Mucosa of descending colon (tissue), 3 donors: ENCODE measurements at regions not wholly inside any gene's neighbourhood (a gene's known extent, or its start where the extent isn't known, plus 50 kb on each side); places are given as distances from the start of the nearest gene placed in this dataset.

Source experiments
- ATAC-seq: fragments of 200-7000 bp; cut with Tn5 transposase; one replicate; pipeline ENCODE4 v1.9.1; 2020; ENCODE audit warnings: mild to moderate bottlenecking, moderate library complexity
- DNase-seq, 3 donors: peaks; one replicate each; pipeline ENCODE4 v3.0.0-alpha.2; 2020
- H3K36me3 ChIP-seq: fragments of 200-600 bp; one replicate; pipeline ENCODE4 v1.8.0; 2021; ENCODE audit warnings: low read depth, mild to moderate bottlenecking
- H3K4me1 ChIP-seq: fragments of 200-600 bp; one replicate; pipeline ENCODE4 v1.8.0; 2021; ENCODE audit warnings: low read depth, mild to moderate bottlenecking
- H3K4me3 ChIP-seq: fragments of 200-600 bp; one replicate; pipeline ENCODE4 v1.8.0; 2021; ENCODE audit warnings: mild to moderate bottlenecking
- H3K9me3 ChIP-seq: fragments of 200-600 bp; one replicate; pipeline ENCODE4 v1.8.0; 2021; ENCODE audit warnings: mild to moderate bottlenecking
- intact Hi-C, 2 donors: fragments of 100-400 bp; cut with DNase I in 1 of 2; cut with micrococcal nuclease in 1 of 2; formaldehyde crosslinking; loops; one replicate each; pipeline versions ENCODE4 v1.11.0 to v1.11.1; 2022; cut with DNase I, micrococcal nuclease
- TF ChIP-seq, protein P1 (sequence below): fragments of 200-600 bp; IDR thresholded peaks from one replicate; pipeline ENCODE4 v1.8.0; 2022; ENCODE audit warnings: antibody characterized with exemption, mild to moderate bottlenecking
- donor health status: DM: no; HTN: no; CAD: no; lungs with moderate emphysema.
- donor health status: DM: no; HTN: no; CAD: no.
- donor health status: DM: no; HTN: yes; CAD: no.

DNA sequence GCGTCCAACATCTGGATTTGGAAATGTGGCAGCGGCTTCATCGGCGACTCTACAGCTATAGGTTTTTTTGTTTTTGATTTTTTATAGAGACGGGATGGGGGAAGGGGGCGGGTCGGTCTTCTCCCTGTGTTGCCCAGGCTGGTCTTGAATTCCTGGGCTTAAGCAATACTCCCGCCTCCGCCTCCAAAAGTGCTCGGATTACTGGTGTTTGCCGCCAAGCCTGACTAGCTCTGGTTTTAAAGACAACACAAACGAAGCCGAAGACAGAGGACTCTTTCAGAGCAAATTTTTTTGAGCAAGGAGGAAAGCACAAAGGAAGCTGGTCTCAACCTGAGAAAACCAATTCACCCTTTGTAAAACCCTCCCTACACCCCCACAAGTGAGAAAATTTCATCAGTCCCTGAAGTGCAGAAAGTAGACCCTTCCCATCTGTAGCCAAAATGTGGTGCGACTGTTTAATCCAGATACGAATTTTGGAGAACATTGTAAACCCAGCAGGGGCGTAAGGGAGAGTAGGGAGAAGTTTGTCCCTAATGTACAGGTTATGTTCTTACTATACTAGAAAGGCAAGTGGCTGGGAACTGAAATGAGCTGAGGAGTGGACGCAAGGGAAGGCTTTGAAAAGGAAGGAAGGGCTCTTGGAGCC lies 185.9 kb downstream of the TRIM27 start:
- H3K4me1 ChIP-seq: no peaks in the 10 kb centered on the region
- H3K36me3 ChIP-seq: no peaks in the 10 kb centered on the region
- no peaks in the 10 kb centered on the region for H3K9me3 ChIP-seq
- H3K4me3 ChIP-seq: no peak overlapping the region
- TF ChIP-seq, protein P1, sequence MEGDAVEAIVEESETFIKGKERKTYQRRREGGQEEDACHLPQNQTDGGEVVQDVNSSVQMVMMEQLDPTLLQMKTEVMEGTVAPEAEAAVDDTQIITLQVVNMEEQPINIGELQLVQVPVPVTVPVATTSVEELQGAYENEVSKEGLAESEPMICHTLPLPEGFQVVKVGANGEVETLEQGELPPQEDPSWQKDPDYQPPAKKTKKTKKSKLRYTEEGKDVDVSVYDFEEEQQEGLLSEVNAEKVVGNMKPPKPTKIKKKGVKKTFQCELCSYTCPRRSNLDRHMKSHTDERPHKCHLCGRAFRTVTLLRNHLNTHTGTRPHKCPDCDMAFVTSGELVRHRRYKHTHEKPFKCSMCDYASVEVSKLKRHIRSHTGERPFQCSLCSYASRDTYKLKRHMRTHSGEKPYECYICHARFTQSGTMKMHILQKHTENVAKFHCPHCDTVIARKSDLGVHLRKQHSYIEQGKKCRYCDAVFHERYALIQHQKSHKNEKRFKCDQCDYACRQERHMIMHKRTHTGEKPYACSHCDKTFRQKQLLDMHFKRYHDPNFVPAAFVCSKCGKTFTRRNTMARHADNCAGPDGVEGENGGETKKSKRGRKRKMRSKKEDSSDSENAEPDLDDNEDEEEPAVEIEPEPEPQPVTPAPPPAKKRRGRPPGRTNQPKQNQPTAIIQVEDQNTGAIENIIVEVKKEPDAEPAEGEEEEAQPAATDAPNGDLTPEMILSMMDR: no peak
- DNase-seq: no peak
- intact Hi-C loops: no loop called here
- ATAC-seq: no peak

DNA sequence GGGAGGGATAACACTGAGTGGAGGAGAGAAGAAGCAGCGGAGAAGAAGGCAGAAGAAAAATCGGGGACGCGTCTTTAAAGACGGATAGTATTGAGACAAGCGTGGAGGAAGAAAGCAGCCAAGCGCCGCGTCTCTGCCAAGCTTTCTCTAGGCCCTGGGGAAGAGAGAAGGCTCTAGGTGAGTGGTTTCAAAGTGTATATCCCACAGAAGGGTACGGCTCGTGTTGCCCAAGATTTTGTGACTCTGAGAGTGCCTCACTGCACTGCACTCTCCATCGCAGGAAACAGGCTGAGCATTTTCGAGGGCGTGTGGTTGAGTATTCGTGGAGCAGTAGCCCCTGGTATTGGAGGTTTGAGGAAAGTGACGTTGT lies 185.4 kb downstream of the TRIM27 start:
- Histone ChIP-seq H3K4me1 (no peaks in the 10 kb centered on the region), H3K9me3 (no peaks in the 10 kb centered on the region), H3K4me3 (no peak overlapping the region), H3K36me3 (no peaks in the 10 kb centered on the region)
- intact Hi-C loops: no loop called here
- ATAC-seq: no peak
- TF ChIP-seq, protein P1: no peak
- DNase-seq: no peak

DNA sequence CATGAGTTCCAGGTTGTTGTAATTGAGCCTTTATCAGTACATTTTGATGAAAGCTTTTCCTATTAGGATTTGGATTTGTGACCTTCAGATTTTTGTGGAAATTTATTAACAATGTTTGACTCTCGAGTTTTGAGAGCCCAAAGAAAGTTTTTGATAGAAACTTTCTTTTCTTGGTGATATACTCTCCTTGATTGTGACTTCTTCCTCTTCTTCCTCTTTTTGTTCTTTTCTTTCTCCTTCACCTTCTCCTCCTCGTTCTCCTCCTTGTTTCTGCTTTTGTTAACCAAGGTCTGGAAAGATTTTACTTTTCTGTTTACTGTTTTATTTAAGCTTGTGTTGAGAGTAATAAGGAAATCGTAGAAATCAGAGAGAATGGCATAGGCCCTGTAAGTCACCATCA lies 182.4 kb downstream of the TRIM27 start:
- TF ChIP-seq, protein P1: no peak
- Histone ChIP-seq H3K4me3 (no peak overlapping the region), H3K36me3 (no peaks in the 10 kb centered on the region), H3K4me1 (no peaks in the 10 kb centered on the region), H3K9me3 (no peaks in the 10 kb centered on the region)
- ATAC-seq (no peak), DNase-seq (no peak)
- intact Hi-C loops: no loop called here

DNA sequence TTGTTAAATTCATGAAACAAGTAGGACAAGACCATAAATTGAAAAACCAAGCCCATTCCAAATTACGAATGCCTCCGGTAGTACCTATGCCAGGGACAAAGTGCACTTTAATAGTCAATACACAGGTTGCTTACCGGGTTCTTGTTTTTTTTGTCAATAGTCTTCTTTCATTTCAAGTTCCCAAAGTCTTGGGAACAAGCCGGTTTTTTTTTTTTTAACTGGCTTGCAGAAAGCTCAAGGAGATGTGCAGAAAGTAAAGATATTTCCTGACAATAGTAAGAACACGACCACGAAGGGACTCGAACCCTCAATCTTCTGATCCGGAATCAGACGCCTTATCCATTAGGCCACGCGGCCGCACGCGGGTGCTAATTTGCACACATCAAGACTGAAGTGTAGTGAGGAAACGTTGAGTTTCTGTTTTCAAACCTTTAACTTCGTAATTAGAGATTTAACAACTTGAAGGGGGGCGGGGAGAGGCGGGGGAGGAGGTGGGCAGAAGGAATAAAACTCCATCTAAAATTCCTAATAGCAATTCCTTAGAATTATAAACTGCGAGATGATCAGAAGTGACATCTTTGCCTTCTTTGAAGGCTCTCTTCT lies 181.0 kb downstream of the TRIM27 start:
- Histone ChIP-seq H3K4me1 (no peaks in the 10 kb centered on the region), H3K9me3 (no peaks in the 10 kb centered on the region), H3K36me3 (no peaks in the 10 kb centered on the region), H3K4me3 (no peak overlapping the region)
- intact Hi-C loops: no loop called here
- DNase-seq (no peak), ATAC-seq (no peak)
- TF ChIP-seq, protein P1: no peak

DNA sequence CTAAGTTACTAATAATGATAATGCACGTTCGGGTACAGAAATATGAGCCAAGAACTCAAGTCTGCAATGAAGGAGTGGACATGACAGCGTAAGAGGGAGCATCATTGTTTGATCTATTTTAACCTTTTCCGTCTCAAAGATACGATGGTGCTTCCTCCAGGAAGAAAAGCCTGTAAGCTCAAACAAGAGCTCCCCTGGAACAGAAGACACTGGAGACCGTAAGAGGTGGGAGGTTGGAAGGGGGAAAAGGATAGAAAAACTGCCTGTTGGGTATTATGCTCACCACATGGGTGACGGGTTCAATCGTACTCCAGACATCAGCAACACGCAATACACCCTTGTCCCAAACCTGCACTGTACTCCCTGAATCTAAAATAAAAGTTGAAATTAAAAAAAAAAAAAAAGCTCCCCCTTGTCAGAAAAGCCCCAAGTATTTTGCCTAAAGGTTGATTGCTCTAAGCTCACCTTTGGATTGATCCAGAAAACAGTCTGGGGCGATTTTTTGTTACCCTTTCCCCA lies 180.5 kb downstream of the TRIM27 start:
- ATAC-seq (no peak), DNase-seq (no peak)
- intact Hi-C loops: no loop called here
- TF ChIP-seq, protein P1: no peak
- no peaks in the 10 kb centered on the region for H3K4me1 ChIP-seq
- no peaks in the 10 kb centered on the region for H3K36me3 ChIP-seq
- H3K4me3 ChIP-seq: no peak overlapping the region
- H3K9me3 ChIP-seq: no peaks in the 10 kb centered on the region
